HT-29 (cell line): ENCODE measurements at regions not wholly inside any gene's neighbourhood (a gene's known extent, or its start where the extent isn't known, plus 50 kb on each side); places are given as distances from the start of the nearest gene placed in this dataset.
A peak's percentile ranks its signal among the peaks of the same experiment; 100 is the strongest.

Experiments used
- DNase-seq: peaks from one replicate; pipeline ENCODE4 v3.0.0-alpha.2; 2015; ENCODE audit warnings: low spot score

DNA sequence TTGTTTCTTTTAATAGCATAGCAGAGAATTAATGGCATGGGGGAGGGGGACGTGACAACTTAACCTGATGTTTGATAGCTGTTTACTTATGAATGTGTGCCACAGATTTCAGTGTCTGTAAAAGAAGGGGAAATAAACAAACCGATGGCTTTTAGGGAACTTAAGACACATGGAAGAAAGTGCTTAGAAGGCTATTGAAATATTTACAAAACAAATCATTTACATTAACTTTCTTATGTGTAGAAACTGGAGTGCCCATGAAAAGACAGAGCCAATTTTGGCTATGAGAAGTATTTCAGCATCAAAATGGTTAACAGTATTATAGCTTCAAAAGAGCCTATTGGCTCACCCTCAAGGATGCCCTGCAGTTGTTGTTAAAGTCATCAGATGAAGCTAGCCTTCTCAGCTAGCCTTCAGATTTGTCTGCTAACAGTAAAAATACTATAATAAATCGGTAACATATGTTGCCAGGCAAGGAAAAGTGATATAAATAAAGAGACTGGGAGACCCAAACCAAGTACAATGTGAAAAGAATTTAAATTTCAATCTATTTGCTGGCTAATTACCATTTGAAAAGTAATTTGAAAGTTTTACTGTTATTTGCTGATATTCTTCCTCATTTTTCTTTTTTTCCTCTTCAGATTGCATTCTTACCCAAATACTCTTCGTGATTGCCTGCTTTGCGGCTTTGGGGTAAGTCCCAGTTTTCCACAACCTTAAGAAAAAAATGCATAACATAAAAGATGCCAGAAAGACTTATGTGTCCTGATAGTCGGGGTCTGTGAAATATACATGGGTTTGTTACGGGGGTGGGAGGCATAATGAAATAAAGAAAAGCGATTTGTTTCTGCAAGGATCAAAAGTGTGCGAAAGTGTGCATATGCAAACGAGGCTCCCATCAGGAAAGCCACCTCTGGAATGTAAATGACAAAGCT, 256.4 kb downstream of the MEIS1 start:
- no peak for DNase-seq

- DNase-seq = no peak
Observed at GRCh38 chr2:66692521-66693054, 257.7 kb downstream of the MEIS1 start.

DNA sequence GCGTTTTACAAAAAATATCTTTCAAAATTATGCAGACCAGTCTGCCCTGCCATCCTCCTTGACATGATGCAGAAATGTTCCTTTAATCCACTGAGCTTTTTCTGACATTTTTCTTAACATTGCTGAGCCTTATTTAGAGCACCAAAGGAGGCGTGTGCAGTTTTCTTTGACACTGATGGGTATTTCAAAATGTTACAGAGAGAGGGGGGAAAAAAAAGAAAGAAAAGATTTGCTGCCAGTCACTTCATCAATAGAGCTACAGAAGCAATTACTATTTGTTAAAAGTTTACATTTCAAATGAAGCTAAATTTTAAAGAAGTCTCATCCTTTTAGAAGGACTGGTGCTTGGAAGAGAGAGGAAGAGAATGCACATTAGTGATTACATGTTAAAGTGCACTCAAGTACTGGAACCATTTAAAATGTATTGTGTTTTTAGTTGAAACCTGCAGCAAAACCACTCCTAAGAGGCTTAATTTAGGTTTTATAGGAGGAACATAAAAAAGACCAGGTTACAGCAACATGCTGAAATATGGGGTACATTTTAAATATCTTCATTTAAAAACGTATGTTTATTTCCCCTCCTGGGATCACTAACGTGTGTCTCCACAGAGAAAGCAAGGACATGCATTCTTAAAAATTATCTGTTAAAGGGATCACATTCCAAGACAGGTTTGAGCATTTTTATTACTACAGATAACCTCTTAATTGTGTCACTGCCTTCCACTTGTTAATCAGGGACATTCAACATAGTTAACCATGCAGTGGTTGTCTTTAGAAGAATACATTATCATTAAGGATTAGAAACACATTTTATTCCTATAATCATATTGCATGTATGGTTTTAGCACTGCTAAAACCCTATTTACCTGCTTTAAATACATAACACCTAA, 258.4 kb downstream of the MEIS1 start:
- no peak for DNase-seq

DNA sequence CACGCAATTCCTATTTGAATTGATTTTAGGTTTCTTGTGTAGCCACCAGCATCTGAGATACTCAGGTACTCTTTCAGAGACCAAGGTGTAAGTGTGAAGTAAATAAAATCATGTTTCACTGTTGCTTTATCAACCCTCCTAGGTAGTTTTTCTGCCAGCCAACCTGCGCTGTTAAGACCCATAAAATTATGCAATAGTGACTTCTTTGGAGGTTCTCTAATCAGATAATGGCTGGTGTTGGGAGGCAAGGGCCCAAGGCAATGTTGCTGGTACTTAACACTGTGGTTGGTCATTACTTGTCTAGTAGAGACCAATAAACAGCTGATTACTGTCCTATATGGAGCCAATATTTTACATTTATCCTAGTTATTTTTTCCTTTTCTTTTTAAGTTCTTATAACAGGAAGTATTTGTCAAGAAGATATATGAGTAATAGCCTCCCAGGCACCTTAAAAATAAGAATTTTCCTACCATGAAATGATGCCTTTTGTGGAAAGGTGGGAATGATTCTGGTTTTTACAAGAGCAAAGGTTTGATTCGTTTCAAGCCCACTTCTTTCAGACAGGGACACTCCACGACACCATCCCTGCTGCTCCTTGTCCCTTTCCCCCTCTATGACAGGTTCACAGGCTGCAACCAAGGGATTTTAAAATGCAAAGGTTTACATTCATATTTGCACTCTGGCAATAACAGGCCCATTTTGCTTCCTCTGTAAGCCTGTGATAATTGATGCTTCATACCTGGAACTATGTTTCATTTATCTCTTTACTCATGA, 259.3 kb downstream of the MEIS1 start:
- no peak for DNase-seq

DNA sequence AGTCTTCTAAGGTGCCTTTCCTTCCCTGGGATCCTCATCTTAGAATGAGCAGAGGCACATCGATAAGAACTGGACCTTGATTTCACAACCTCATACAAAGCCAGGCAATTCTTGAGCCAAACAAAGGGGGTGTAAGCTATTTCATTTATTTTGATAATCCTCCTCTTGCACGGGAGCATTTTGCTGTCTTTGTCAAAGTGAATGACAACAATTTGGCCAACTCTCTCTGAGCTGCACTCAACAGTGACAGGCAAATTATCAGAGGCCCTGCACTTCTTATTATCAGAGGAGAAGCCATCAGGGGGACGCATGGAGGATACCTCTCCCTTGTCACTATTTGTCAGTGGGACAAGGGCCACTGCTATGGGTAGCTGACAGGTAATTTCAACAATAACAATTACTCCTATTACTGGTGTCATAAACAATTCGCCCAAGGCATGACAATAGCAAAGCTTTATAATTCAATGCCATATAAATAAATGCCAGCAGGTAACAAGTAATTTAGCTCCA, 260.4 kb downstream of the MEIS1 start:
- DNase-seq = no peak

- no peak for DNase-seq
Observed at GRCh38 chr2:66696374-66696773, 261.4 kb downstream of the MEIS1 start.

- no peak for DNase-seq
Observed at GRCh38 chr2:66696886-66697285, 262.0 kb downstream of the MEIS1 start.

DNA sequence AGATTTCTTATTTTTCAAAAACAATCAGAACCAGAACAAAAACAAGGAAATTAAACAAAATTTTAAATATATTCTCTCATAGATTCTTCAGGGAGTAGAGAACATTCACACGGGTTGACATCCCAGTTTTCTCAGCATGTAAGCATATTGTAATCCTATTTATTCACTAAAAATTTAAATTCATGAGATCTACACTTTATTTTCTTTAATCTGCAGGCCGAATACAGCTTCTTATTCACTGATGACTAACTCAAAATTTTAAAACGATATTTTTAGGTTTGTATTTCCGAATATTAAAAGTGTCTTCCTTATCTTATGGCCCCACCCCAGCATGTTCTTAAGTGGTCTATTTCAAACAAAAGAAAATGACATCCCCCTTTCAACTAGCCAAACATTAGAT, 262.4 kb downstream of the MEIS1 start:
- no peak for DNase-seq

GRCh38 chr2:66698091-66698490, 263.2 kb downstream of the MEIS1 start:
- no peak for DNase-seq

DNA sequence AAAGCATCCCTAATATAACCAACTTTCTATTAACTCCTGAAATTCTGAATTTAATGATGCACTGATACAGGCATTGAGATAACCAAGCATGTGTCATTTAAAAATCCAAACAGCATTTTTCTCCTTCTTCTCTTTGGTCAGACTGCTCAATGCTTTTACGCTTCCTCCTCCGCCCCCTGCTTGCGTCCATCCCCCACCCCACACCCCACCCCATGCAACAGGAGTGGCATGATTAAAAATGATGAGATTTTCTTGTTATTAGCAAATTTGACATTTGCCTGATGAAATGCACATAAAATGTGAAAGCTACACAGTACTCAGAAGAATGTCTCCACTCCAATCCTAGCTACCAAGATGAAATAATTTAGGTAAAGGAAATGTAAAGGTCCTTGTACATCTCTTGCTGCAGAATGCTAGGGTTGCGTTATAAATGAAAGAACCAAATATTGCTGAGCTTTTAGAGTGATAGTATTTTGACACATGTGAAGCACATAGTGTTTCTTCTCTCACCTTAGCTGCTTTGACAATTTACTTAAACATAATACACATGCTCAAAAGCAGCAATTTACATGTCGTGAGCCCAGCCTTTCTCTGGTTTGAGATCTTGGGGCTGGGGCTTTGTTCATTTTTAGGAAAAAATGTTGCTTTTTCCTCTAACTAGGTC, 263.8 kb downstream of the MEIS1 start:
- no peak for DNase-seq

DNA sequence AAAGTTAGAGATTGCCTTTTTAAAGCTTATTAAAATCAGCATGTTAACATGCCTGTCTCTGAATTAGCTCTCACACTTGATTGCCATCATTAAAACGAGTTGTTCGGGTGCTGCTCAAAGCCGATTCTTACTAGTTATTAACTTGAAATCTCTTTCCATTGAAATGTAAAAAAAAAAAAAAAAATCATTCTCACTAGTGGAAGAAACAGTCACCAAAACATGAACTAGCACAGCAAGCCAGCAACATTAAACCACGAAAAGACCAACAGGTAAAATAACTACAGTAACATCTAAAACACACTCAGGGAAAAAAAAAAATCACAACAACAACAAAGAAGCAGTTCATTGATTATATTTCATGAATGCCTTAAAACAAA, 264.5 kb downstream of the MEIS1 start:
- no peak for DNase-seq

- peak; percentile 69 for DNase-seq
Observed at GRCh38 chr2:66699793-66700676, 265.1 kb downstream of the MEIS1 start.

DNA sequence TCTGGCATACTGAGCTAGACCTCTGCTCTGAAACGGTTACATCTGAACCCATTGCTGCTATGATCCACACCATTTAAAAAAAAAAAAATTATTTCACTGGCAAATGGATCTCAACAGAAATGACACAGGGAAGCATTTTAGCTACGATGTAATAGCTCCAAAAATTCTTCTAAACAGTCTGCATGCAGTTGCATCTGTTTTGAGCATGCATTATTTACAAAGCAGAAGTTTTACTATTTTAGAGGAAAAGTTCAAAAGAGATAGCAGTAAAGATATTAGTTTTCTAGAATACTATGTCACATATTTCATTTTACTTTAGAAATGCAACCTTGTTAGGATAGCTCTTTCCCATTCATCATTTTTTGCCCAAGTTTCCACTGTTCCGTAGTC, 265.7 kb downstream of the MEIS1 start:
- DNase-seq = no peak

DNA sequence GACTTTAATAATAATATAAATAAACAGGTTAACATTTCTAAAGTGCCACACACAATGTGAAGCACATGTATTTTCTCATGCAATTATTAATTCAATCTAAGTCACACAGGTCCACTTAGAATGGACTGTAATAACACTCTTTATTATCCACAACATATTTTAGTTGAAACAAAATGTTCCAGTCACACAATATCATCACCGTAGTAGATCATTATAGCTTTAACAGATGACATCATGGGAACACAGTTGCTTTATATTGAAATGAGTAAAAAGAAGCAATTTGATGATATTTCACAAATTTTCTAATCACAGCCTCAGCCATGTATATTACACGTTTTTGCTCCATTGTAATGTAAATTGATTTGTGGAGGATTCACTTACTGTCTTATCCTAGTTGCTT, 266.3 kb downstream of the MEIS1 start:
- no peak for DNase-seq

DNA sequence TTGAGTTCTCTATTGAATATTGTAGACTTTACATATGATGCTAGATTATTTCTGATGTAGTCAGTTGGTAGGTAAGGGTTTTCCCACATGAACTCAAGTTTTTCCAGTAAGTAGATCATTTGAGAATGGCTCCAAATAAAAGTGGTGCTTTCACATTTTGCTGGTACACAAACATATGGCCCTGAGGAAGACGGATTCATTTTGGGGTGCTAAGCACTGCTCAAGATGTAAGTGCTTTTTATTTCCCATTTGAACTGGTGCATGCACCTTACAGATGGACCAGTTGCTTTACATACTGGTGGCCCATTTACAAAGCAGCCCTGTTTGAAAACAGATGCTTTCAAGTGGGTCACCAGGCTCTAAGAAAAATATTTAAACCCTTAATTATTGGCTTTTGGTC, 266.7 kb downstream of the MEIS1 start:
- no peak for DNase-seq

GRCh38 chr2:66702301-66702700, 267.4 kb downstream of the MEIS1 start:
- no peak for DNase-seq

DNA sequence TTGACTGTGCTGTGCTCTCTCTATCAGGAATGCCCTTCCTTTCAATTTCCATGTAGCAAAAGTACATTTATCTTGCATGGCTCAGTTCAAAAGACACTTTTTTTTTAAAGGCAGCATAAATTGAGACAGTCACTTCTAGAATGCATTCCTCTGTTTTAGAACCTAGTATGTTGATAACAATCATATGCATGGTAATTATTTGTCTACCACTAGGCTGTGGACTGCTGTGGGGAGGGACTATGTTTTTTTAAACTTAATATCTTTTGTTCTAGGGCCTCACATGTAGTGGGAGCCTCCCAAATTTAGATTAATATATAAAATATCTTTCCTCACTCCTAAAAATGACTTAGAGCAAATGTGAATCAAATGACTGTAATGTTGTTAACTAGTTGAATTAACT, 269.9 kb downstream of the MEIS1 start:
- no peak for DNase-seq

DNA sequence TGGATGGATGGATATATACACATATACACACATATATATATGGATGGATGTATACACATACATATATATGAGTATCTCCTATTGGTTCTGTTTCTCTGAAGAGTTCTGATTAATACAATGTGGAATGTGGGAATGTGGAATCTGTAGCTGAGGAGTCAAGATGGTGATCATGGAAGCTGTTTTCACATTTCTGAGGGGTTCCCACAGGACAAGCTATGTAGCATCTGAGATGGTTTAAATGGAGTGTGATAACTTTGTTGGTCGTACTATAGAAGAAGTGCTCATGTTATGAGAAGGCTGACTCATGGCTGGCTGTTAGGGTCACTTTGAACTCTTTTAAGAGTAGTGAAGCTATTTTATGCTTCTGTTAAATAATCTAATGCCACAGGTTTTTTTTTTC, 279.7 kb downstream of the MEIS1 start:
- no peak for DNase-seq

DNA sequence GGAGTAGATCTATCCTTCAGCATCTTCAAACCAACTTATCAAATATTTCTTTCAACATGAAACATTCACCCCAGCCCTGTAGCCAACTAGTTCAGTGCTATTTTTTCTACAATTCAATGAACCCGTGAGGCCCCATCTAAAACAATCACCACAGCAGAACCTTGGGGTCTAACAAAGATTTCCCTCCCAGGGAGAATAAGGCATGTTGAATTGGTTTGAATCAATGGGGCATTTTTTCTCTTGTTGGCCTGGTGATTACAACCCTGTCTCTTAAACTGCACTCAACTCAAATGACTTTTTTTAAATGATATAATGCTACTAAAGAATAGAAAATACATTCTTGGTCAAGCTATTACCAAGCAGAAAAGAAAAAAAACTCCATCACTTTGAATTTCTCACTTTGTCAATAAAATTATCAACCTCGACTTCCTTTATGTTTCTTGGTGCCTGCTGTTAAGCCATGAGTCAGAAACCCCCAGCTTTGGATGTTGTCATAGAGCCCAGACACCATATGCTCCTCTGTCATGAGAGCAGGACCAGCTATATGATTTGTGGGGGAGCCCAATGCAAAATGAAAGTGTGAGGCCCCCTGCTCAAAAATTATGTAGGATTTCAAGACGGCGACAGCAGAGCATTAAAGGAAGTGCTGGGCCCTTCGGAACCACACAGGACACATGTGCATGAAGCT, 282.4 kb downstream of the MEIS1 start:
- DNase-seq = no peak
